ENCODE measurements at regions not wholly inside any gene's neighbourhood (a gene's known extent, or its start where the extent isn't known, plus 50 kb on each side); places are given as distances from the start of the nearest gene placed in this dataset.

GRCh38 chrX:5716666-5717065 is 512.0 kb downstream of the NLGN4X start:
- Histone ChIP-seq H3K27ac (ENCODE audit: low read depth) (no peak overlapping the region), H3K4me1 (ENCODE audit: insufficient read depth) (no peaks in the 10 kb centered on the region), H3K27me3 (ENCODE audit: insufficient read depth) (no peaks in the 10 kb centered on the region), H3K4me2 (no peak overlapping the region), H2AFZ (no peak overlapping the region), H3K36me3 (ENCODE audit: insufficient read depth) (no peaks in the 10 kb centered on the region), H3K79me2 (replicated peaks; ENCODE audit: insufficient read depth) (no peaks in the 10 kb centered on the region), H4K20me1 (replicated peaks; ENCODE audit: insufficient read depth) (no peaks in the 10 kb centered on the region), H3F3A (replicated peaks; ENCODE audit: low read depth) (no peaks in the 10 kb centered on the region), H3K9me2 (ENCODE audit: insufficient read depth) (no peaks in the 10 kb centered on the region), H3K4me3 (no peak overlapping the region)
- Mint-ChIP-seq H3K36me3 (ENCODE audit: low read depth) (no peaks in the 10 kb centered on the region), H3K9me3 (no peaks in the 10 kb centered on the region; the same call in 2 of the 3 replicates), H3K4me1 (no peaks in the 10 kb centered on the region), H3K27me3 (ENCODE audit: insufficient read depth, low read depth, poor library complexity) (no peaks in the 10 kb centered on the region), H3K27ac (no peak overlapping the region), H3K4me3 (no peak overlapping the region)
- TF ChIP-seq, protein P1, sequence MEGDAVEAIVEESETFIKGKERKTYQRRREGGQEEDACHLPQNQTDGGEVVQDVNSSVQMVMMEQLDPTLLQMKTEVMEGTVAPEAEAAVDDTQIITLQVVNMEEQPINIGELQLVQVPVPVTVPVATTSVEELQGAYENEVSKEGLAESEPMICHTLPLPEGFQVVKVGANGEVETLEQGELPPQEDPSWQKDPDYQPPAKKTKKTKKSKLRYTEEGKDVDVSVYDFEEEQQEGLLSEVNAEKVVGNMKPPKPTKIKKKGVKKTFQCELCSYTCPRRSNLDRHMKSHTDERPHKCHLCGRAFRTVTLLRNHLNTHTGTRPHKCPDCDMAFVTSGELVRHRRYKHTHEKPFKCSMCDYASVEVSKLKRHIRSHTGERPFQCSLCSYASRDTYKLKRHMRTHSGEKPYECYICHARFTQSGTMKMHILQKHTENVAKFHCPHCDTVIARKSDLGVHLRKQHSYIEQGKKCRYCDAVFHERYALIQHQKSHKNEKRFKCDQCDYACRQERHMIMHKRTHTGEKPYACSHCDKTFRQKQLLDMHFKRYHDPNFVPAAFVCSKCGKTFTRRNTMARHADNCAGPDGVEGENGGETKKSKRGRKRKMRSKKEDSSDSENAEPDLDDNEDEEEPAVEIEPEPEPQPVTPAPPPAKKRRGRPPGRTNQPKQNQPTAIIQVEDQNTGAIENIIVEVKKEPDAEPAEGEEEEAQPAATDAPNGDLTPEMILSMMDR (conservative IDR thresholded peaks at IDR 0.05; ENCODE audit: low read depth in 2 of 2) = no peak
- TF ChIP-seq CREB1 (CRISPR knock-in tag; IDR thresholded peaks at IDR 0.05; ENCODE audit: low read depth) (no peak), ZNF114 (CRISPR knock-in tag; IDR thresholded peaks at IDR 0.05) (no peak), EZH2phosphoT487 (IDR thresholded peaks at IDR 0.05; ENCODE audit: unreplicated experiment) (no peak)
- no peak for DNase-seq (ENCODE audit: low spot score)
- ATAC-seq = no peak

DNA sequence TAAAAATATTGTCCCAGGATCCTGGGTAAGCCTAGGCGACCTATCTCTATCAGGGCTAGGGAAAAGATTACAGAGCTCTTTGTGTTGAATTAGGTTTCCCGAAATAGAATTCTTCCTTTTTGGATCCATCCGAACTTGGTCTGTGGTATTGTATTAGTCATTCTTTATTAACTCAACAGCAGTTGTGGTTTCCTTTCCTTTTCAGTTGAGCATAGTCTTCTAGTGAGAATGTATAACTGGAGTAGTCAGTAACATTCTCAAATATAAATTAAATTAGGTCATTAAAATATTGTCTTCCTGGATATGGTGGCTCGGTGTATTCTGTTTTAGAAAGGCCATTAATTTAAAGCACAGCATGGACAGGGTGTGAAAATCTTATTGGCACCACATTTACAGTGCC is 520.4 kb downstream of the NLGN4X start:
- Mint-ChIP-seq H3K9me3 (no peaks in the 10 kb centered on the region), H3K36me3 (ENCODE audit: low read depth) (no peaks in the 10 kb centered on the region), H3K4me1 (peaks cover 2% of the 10 kb centered on the region; the same call in 2 of the 3 replicates), H3K27ac (no peak overlapping the region), H3K27me3 (ENCODE audit: insufficient read depth, low read depth, poor library complexity) (no peaks in the 10 kb centered on the region), H3K4me3 (no peak overlapping the region)
- Histone ChIP-seq H4K20me1 (replicated peaks; ENCODE audit: insufficient read depth) (no peaks in the 10 kb centered on the region), H3K4me3 (no peak overlapping the region), H3F3A (replicated peaks; ENCODE audit: low read depth) (no peaks in the 10 kb centered on the region), H2AFZ (no peak overlapping the region), H3K27me3 (ENCODE audit: insufficient read depth) (no peaks in the 10 kb centered on the region), H3K36me3 (ENCODE audit: insufficient read depth) (no peaks in the 10 kb centered on the region), H3K4me2 (no peak overlapping the region), H3K79me2 (replicated peaks; ENCODE audit: insufficient read depth) (no peaks in the 10 kb centered on the region), H3K4me1 (ENCODE audit: insufficient read depth) (no peaks in the 10 kb centered on the region), H3K27ac (ENCODE audit: low read depth) (no peak overlapping the region), H3K9me2 (ENCODE audit: insufficient read depth) (no peaks in the 10 kb centered on the region)
- DNase-seq (ENCODE audit: low spot score) (no peak), ATAC-seq (no peak)
- TF ChIP-seq JUNB (IDR thresholded peaks at IDR 0.05; ENCODE audit: unreplicated experiment) (no peak), REST (IDR thresholded peaks at IDR 0.05; ENCODE audit: unreplicated experiment) (no peak), EZH2phosphoT487 (IDR thresholded peaks at IDR 0.05; ENCODE audit: unreplicated experiment) (no peak), ZNF462 (CRISPR knock-in tag; IDR thresholded peaks at IDR 0.05) (no peak), EZH2 (IDR thresholded peaks at IDR 0.05; ENCODE audit: low read depth, unreplicated experiment) (no peak)
- TF ChIP-seq, protein P1 (conservative IDR thresholded peaks at IDR 0.05; ENCODE audit: low read depth in 2 of 2) = no peak
